HepG2 (cell line): ENCODE measurements at regions not wholly inside any gene's neighbourhood (a gene's known extent, or its start where the extent isn't known, plus 50 kb on each side); places are given as distances from the start of the nearest gene placed in this dataset.
A peak's percentile ranks its signal among the peaks of the same experiment; 100 is the strongest.

ENCODE experiments used
- SIX4 ChIP-seq: sonication (generic); formaldehyde crosslinking; IDR thresholded peaks from 2 replicates; pipeline ENCODE4 v1.4.0; 2020; ENCODE audit warnings: missing genetic modification reagents
- TFAP4 ChIP-seq: sonication (generic); IDR thresholded peaks from 2 replicates; pipeline ENCODE4 v1.6.1; 2016; ENCODE audit warnings: low read depth, borderline replicate concordance
- THRA ChIP-seq: sonication (generic); formaldehyde crosslinking; IDR thresholded peaks from 2 replicates; pipeline ENCODE4 v1.4.0; 2020; ENCODE audit warnings: missing genetic modification reagents, borderline replicate concordance
- ZNF407 ChIP-seq: sonication (generic); formaldehyde crosslinking; IDR thresholded peaks from one replicate; pipeline ENCODE4 v1.5.1; 2020; ENCODE audit warnings: mild to moderate bottlenecking, missing genetic modification reagents; ENCODE audit errors: not compliant biosample characterization
- ZNF597 ChIP-seq: sonication (generic); formaldehyde crosslinking; IDR thresholded peaks from 2 replicates; pipeline ENCODE4 v1.5.0; 2020; ENCODE audit warnings: missing genetic modification reagents
- ZNF781 ChIP-seq: sonication (generic); formaldehyde crosslinking; IDR thresholded peaks from 2 replicates; pipeline ENCODE4 v1.5.1; 2020; ENCODE audit warnings: borderline replicate concordance, mild to moderate bottlenecking, missing genetic modification reagents; ENCODE audit errors: not compliant biosample characterization

- TF ChIP-seq TFAP4 (no peak), ZNF407 (CRISPR knock-in tag) (peak; percentile 67), THRA (peak; percentile 62; the same call in 1 of the 2 replicates), SIX4 (CRISPR knock-in tag) (no peak), ZNF781 (CRISPR knock-in tag) (no peak), ZNF597 (CRISPR knock-in tag) (no peak)
These were observed 56.1 kb upstream of the ACSF3 start (continued) for GRCh38 chr16:89037261-89038152.
